H9 (cell line): ENCODE measurements at regions not wholly inside any gene's neighbourhood (a gene's known extent, or its start where the extent isn't known, plus 50 kb on each side); places are given as distances from the start of the nearest gene placed in this dataset.

Experiments
- DNase-seq: peaks from one replicate; pipeline ENCODE4 v3.0.0-alpha.2; 2017
- H2AFZ ChIP-seq: one replicate; pipeline ENCODE4 v1.6.1; 2013; ENCODE audit warnings: mild to moderate bottlenecking, low read length, control low read depth, moderate library complexity
- H2AK5ac ChIP-seq: 2 replicates; pipeline ENCODE4 v1.6.1; 2013; ENCODE audit warnings: low read length, control low read depth, mixed read lengths; ENCODE audit not compliant: insufficient read length
- H2BK120ac ChIP-seq: one replicate; pipeline ENCODE4 v1.6.1; 2013; ENCODE audit warnings: low read depth, mild to moderate bottlenecking, low read length, control low read depth, inconsistent platforms; ENCODE audit not compliant: poor library complexity, severe bottlenecking
- H2BK12ac ChIP-seq: 2 replicates; pipeline ENCODE4 v1.6.1; 2013; ENCODE audit warnings: low read length, control low read depth, mixed read lengths, low read depth; ENCODE audit not compliant: insufficient read length
- H2BK15ac ChIP-seq: 2 replicates; pipeline ENCODE4 v1.6.1; 2013; ENCODE audit warnings: low read depth, low read length, control low read depth
- H2BK20ac ChIP-seq: one replicate; pipeline ENCODE4 v1.6.1; 2013; ENCODE audit warnings: low read depth, mild to moderate bottlenecking, low read length, control low read depth, inconsistent platforms; ENCODE audit not compliant: poor library complexity, severe bottlenecking
- H2BK5ac ChIP-seq: 2 replicates; pipeline ENCODE4 v1.6.1; 2013; ENCODE audit warnings: low read length, control low read depth, mixed read lengths; ENCODE audit not compliant: insufficient read length
- H3K14ac ChIP-seq: 2 replicates; pipeline ENCODE4 v1.6.1; 2013; ENCODE audit warnings: low read length, control low read depth; ENCODE audit not compliant: insufficient read depth
- H3K18ac ChIP-seq: 2 replicates; pipeline ENCODE4 v1.6.1; 2013; ENCODE audit warnings: low read depth, mild to moderate bottlenecking, mixed read lengths, low read length, control low read depth; ENCODE audit not compliant: insufficient read length
- H3K23ac ChIP-seq: 2 replicates; pipeline ENCODE4 v1.6.1; 2013; ENCODE audit warnings: low read length, control low read depth, mixed read lengths, low read depth; ENCODE audit not compliant: insufficient read length
- H3K23me2 ChIP-seq: 2 replicates; pipeline ENCODE4 v1.6.1; 2013; ENCODE audit warnings: low read depth, mild to moderate bottlenecking, mixed read lengths, low read length, control low read depth; ENCODE audit not compliant: insufficient read length, poor library complexity, severe bottlenecking
- H3K27ac ChIP-seq: 2 replicates; pipeline ENCODE4 v1.5.1; 2013; ENCODE audit warnings: low read length, control low read depth, mixed read lengths, low read depth; ENCODE audit not compliant: insufficient read length
- H3K27me3 ChIP-seq: 2 replicates; pipeline ENCODE4 v1.6.1; 2013; ENCODE audit warnings: low read length, control low read depth, inconsistent platforms; ENCODE audit not compliant: insufficient read depth
- H3K4ac ChIP-seq: 2 replicates; pipeline ENCODE4 v1.6.1; 2013; ENCODE audit warnings: low read depth, mild to moderate bottlenecking, control low read depth, inconsistent platforms, low read length, moderate library complexity
- H3K4me1 ChIP-seq: 2 replicates; pipeline ENCODE4 v1.6.1; 2013; ENCODE audit warnings: low read length, control low read depth, inconsistent platforms; ENCODE audit not compliant: insufficient read depth
- H3K4me2 ChIP-seq: 2 replicates; pipeline ENCODE4 v1.6.1; 2013; ENCODE audit warnings: low read length, control low read depth, mixed read lengths; ENCODE audit not compliant: insufficient read length, insufficient read depth
- H3K56ac ChIP-seq: 2 replicates; pipeline ENCODE4 v1.6.1; 2013; ENCODE audit warnings: low read depth, mild to moderate bottlenecking, mixed read lengths, low read length, control low read depth; ENCODE audit not compliant: insufficient read length
- H3K79me1 ChIP-seq: 2 replicates; pipeline ENCODE4 v1.6.1; 2013; ENCODE audit warnings: low read depth, mild to moderate bottlenecking, moderate library complexity, low read length, control low read depth, inconsistent platforms; ENCODE audit not compliant: insufficient read depth, poor library complexity, severe bottlenecking
- H3K79me2 ChIP-seq: 2 replicates; pipeline ENCODE4 v1.6.1; 2013; ENCODE audit warnings: low read length, control low read depth, inconsistent platforms; ENCODE audit not compliant: insufficient read depth
- H3K9ac ChIP-seq: 2 replicates; pipeline ENCODE4 v1.6.1; 2013; ENCODE audit warnings: low read length, control low read depth, mixed read lengths; ENCODE audit not compliant: insufficient read length; ENCODE audit errors: extremely low read depth
- H3K9me3 ChIP-seq: one replicate; pipeline ENCODE4 v1.6.1; 2013; ENCODE audit warnings: low read depth, low read length, inconsistent platforms; ENCODE audit not compliant: control insufficient read depth
- H3T11ph ChIP-seq: one replicate; pipeline ENCODE4 v1.6.1; 2013; ENCODE audit warnings: mild to moderate bottlenecking, low read length, control low read depth, inconsistent platforms
- H4K20me1 ChIP-seq: one replicate; pipeline ENCODE4 v1.6.1; 2013; ENCODE audit not compliant: control insufficient read depth, insufficient read length, insufficient read depth
- H4K5ac ChIP-seq: 2 replicates; pipeline ENCODE4 v1.6.1; 2013; ENCODE audit warnings: low read depth, mild to moderate bottlenecking, mixed read lengths, low read length, control low read depth; ENCODE audit not compliant: insufficient read length
- H4K8ac ChIP-seq: replicated peaks from 2 replicates; pipeline ENCODE4 v1.6.1; 2013; ENCODE audit warnings: low read length, control low read depth, mixed read lengths, low read depth; ENCODE audit not compliant: insufficient read length
- H4K91ac ChIP-seq: 2 replicates; pipeline ENCODE4 v1.6.1; 2013; ENCODE audit warnings: low read depth, mild to moderate bottlenecking, moderate library complexity, mixed read lengths, low read length, control low read depth; ENCODE audit not compliant: insufficient read length
- H3K27ac Mint-ChIP-seq, 3 experiments: 2 replicates in 2 of 3; 3 replicates in 1 of 3; pipeline ENCODE4 v1.8.0; 2020 to 2021; ENCODE audit warnings: mixed read lengths in 3 of 3, mild to moderate bottlenecking in 1 of 3, moderate library complexity in 1 of 3
- H3K27me3 Mint-ChIP-seq: 2 replicates; pipeline ENCODE4 v1.8.0; 2021; ENCODE audit warnings: low read depth, mild to moderate bottlenecking, moderate library complexity, mixed read lengths
- H3K36me3 Mint-ChIP-seq, 3 experiments: 2 replicates in 2 of 3; 3 replicates in 1 of 3; pipeline ENCODE4 v1.8.0; 2020 to 2021; ENCODE audit warnings: low read depth in 3 of 3, mixed read lengths in 3 of 3; ENCODE audit not compliant: insufficient read depth in 1 of 3
- H3K4me1 Mint-ChIP-seq, 2 experiments: 2 replicates each; pipeline ENCODE4 v1.8.0; 2020; ENCODE audit warnings: mixed read lengths in 2 of 2
- H3K4me3 Mint-ChIP-seq, 2 experiments: 2 replicates in 1 of 2; 3 replicates in 1 of 2; pipeline ENCODE4 v1.8.0; 2020 to 2021; ENCODE audit warnings: mild to moderate bottlenecking in 2 of 2, mixed read lengths in 2 of 2, moderate library complexity in 1 of 2
- H3K9me3 Mint-ChIP-seq, 2 experiments: 2 replicates in 1 of 2; 3 replicates in 1 of 2; pipeline ENCODE4 v1.8.0; 2020; ENCODE audit warnings: mild to moderate bottlenecking in 2 of 2, mixed read lengths in 2 of 2, moderate library complexity in 1 of 2
- WGBS: extraction: QIAGEN DNeasy Blood & Tissue Kit; methylation state at CpG from one replicate; pipeline ENCODE4 v1.1.7; 2013; ENCODE audit warnings: missing lambda C conversion rate, low lambda C conversion rate, mixed read lengths; ENCODE audit not compliant: insufficient read length; ENCODE audit errors: extremely low coverage; 5-methylcytosine and 5-hydroxymethylcytosine counted together
- TF ChIP-seq, protein P1 (sequence below): fragments of 200-600 bp; sonication (generic); conservative IDR thresholded peaks from 3 replicates; pipeline ENCODE4 v1.8.0; 2021; ENCODE audit warnings: antibody characterized with exemption, mild to moderate bottlenecking

DNA sequence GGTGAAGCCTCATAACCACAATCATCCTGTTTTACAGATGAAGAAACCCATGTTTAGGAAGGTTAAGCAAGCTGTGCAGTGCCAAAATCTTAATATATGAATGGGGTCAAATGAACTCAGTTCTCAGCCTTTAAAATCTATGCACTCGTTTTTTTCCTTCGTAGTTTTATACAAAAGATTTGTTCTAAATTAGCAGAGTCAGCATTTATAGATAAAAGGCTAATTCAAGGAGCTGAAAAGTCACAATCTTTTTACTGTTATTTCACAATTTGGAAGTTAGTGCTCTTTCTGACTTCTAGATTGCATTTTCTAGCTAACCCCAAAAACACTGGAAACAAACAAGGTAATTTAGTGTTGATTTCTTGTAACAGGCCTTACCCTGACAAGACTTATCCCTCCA, 766.9 kb upstream of the ADGRL4 start:
- WGBS: no CpG with 5 or more reads among the region's 2 CpGs
- Histone ChIP-seq H3K27ac (no peak overlapping the region), H3K14ac (no peak overlapping the region), H3K23me2 (no peaks in the 10 kb centered on the region), H4K8ac (no peak overlapping the region), H3K23ac (no peak overlapping the region), H3K18ac (no peak overlapping the region), H3K27me3 (no peaks in the 10 kb centered on the region), H2BK120ac (no peak overlapping the region), H3K79me2 (no peaks in the 10 kb centered on the region), H3T11ph (no peak overlapping the region), H3K79me1 (no peaks in the 10 kb centered on the region), H2BK20ac (no peak overlapping the region), H2AFZ (no peak overlapping the region), H4K20me1 (no peaks in the 10 kb centered on the region), H4K5ac (no peak overlapping the region), H3K56ac (no peak overlapping the region), H3K4me2 (no peak overlapping the region), H2BK15ac (no peak overlapping the region), H2BK12ac (no peak overlapping the region), H2AK5ac (no peak overlapping the region), H2BK5ac (no peak overlapping the region), H3K9me3 (no peaks in the 10 kb centered on the region), H4K91ac (no peak overlapping the region), H3K4me1 (no peaks in the 10 kb centered on the region), H3K9ac (no peak overlapping the region), H3K4ac (no peak overlapping the region)
- Mint-ChIP-seq H3K27me3 (no peaks in the 10 kb centered on the region), H3K36me3 (no peaks in the 10 kb centered on the region), H3K4me3 (no peak overlapping the region), H3K9me3 (no peaks in the 10 kb centered on the region), H3K4me1 (no peaks in the 10 kb centered on the region), H3K27ac (no peak overlapping the region)
- no peak for DNase-seq
- TF ChIP-seq, protein P1, sequence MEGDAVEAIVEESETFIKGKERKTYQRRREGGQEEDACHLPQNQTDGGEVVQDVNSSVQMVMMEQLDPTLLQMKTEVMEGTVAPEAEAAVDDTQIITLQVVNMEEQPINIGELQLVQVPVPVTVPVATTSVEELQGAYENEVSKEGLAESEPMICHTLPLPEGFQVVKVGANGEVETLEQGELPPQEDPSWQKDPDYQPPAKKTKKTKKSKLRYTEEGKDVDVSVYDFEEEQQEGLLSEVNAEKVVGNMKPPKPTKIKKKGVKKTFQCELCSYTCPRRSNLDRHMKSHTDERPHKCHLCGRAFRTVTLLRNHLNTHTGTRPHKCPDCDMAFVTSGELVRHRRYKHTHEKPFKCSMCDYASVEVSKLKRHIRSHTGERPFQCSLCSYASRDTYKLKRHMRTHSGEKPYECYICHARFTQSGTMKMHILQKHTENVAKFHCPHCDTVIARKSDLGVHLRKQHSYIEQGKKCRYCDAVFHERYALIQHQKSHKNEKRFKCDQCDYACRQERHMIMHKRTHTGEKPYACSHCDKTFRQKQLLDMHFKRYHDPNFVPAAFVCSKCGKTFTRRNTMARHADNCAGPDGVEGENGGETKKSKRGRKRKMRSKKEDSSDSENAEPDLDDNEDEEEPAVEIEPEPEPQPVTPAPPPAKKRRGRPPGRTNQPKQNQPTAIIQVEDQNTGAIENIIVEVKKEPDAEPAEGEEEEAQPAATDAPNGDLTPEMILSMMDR: no peak
